NCI-H748 (cell line): ENCODE measurements at regions not wholly inside any gene's neighbourhood (a gene's known extent, or its start where the extent isn't known, plus 50 kb on each side); places are given as distances from the start of the nearest gene placed in this dataset.
A peak's percentile ranks its signal among the peaks of the same experiment; 100 is the strongest.

Source experiments
- DNase-seq: peaks from one replicate; lab custom pipeline; 2025; ENCODE audit not compliant: unreplicated experiment; lab: John Stamatoyannopoulos, UW

DNA sequence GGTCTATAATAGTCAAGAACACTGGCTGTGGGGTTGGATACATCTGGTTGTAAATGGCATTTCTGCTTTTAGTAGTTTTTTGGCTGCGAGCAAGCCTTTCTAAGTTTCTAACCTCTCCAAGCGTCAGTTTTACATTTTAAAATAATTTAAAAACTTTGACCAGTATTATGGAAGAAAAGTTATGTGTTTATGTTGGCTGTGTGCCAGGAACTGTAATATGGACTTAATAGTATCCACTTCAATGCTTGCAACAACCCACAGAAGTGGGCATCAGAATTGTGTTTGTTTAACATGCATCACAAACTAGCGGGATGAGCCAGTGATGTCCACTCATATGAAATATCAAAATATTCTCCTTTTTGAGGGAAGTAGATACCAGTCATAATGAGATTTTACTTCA is 844.2 kb downstream of the JRKL start:
- DNase-seq: no peak

DNA sequence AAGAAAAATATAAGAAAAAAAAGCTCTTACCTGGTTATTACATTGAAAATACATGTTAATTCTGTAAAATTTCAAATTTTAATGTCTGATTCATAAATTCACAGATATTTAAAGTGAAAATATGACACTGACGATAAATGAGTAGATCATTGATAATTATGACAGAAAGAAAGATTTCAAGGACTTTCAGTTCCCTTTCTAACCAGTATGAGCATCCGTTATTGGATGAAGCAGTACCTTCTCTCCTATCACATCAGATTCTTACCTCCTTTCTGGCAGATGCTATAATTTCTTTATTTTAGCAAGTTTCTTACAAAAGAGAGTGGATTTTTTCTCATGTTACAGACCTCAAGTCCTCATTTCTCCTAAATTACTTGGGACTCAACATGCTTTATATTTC is 847.3 kb downstream of the JRKL start:
- no peak for DNase-seq

DNA sequence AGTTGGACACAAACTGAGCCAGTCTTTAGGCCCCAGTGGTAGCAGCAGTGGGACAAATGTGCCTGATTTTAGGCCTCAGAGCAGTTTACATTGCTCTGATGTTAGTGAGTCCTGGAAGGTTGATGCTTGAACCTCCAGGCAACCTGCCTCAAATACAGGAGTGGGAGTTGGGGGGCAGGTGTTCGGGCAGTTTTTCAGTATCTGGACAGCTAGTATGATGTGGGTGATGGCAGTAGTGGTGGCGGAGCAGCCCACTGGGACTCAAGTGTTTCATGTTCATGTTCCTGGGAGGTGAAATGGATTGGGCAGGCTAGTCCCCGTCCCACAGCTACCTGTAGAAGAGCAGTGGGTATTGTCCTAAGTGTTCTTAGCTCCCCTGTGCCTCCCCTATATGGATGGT is 857.8 kb downstream of the JRKL start:
- no peak for DNase-seq

DNA sequence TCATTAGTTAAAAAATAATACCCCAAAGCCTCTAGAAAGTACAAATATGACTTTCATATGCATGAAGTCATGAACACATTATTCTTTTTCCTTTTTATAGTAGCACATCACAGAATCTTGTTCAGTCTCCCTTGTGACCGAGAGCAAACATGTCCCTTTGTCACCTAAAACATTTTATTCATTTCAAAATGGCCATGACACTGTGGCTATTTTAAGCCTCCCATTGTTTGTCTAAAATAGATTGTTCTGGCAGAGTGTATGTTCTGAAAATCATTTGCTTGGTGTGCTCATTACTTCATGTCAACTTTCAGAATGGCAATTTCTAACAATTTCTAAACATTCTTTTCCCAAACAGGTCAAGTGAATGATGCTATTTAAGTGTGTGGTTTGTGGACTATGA is 865.0 kb downstream of the JRKL start:
- no peak for DNase-seq

DNA sequence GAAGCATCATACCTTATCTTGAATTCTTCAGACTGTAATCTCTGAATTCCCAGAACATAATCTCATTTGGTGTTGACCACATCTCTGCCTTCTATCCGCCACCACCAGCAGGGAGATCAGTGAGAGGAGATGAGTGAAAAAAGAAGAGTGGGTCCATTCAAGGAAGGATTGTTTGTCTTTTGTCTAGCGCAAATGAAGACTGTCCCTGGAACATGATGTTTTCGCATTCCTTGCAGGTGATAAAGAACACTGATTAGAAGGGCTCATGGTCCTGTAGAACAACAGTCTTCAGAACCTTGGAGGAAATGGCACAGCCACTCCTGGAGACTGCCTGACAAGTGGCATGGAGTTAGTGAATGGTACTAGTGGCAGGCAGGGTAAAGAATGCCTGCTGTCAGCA is 869.6 kb downstream of the JRKL start:
- DNase-seq: no peak

DNA sequence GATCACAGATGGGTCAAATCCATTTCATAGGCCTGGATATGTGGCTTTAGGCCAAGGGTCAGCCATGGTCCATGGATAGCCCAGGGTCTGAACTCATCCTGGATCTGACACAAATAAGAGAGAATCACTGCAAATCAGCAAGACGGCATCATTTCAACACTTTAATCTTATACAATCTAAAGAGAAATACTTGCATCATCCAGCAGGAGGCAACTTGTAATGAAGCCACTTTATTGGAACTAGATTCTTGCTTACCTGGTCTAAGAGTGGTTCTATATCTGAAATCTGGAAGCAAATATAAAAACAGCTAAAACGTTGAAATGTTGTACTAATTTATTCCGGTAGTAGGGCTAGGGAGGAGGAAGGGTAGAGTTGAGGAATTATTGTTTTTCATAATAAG is 870.1 kb downstream of the JRKL start:
- DNase-seq: no peak

DNA sequence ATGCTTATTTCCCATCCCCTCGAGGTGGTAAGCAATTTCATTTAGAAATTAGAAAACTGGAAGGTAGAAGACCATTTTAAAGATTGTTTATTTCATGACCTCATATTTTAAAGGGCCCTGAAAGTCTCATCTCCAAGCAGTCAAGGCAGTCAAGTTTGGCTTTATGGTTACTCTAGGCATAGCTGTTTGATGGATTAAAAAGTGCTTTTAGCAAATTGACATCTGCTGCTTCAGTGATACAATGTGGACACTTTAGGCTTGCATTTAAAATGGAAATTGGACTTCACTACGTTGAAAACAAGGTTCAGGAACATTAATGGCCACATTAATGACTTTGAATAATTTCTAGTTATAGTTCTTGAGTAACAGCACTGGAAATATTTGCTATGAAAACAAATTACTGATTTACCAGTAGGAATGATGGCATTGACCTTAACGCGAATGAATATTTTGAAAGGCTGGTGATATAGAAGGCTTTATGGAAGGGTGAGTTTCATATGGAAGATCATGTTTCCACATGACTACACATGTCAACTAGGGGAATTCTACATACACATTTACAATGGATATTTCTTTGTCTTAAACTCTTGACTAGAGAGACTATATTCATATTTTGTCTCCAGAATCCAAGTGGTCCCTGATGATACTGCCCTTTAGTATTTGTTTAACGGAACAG is 873.5 kb downstream of the JRKL start:
- DNase-seq: no peak

DNA sequence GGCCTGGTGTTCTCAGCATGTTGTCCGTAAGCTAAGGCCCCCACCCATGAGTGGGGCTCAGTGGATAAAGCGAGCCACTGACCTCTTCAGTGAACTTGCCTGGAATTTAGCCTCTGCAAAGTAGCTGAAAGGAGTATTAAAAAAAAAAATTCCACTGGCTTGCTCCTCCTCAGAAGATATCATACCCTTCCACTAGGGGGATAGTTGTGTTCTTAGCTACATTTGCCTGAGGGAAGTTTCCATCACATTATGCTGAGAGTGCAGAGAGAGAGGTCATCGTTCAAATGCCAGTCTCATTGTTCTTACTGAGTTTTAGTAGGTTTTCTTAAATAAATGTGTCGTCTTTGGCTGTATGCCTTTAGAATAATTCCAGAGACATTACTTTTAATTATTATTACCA is 879.7 kb downstream of the JRKL start:
- DNase-seq: peak; percentile 1

DNA sequence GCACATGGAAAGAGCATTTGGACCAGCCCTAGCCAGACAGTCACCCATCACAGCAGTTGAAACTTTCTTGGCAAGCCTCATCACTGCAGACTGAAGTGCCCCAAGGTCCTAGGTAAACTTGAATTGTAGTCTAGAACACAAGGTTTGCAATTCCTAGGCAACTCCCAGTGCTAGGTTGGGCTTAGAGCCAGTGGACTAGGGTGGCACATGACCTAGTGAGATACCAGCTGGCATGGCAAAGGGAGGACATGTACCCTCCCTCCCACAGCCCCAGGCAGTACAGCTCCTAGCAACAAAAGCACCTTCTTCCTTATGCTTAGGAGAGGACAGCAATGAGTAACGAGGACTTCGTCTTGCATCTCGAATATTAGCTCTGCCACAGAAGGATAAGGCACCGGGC is 889.5 kb downstream of the JRKL start:
- no peak for DNase-seq

DNA sequence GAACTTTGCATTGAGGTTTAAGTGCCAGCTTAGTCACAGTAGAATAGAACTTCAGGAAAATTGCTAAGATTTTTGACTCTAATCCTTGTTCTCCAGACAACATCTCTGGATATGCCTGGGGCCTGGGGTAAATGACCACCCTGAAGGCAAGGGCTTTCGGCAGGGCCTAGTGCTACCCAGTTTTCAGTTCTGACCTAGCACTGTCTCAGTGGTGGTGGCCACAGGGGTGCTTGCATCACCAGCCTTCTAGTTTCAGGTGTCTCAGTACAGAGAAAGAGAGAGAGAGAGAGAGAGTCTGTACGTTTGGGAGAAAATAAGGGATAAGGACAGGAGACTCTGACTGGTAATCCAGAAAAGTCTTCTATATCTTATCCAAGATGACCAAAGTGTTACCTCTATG is 890.5 kb downstream of the JRKL start:
- DNase-seq: no peak

DNA sequence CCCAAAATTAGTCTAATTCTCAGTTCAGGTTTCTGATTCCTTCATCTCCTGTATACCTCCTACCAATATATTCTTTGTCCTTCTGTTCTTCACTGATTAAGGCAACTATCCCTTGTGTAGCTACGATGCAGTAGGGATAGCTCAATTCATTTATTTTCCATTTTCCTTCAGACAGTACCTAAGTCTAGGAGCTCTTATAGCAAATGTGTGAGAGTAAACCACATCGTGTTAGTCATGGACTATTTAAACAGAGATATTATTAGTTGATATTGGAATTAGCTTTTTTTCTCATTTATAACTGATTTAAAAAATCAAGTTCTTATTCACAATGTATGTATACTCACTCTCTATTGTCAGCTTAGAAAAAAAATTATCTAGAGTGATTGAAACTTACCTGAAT is 900.0 kb downstream of the JRKL start:
- DNase-seq: no peak

DNA sequence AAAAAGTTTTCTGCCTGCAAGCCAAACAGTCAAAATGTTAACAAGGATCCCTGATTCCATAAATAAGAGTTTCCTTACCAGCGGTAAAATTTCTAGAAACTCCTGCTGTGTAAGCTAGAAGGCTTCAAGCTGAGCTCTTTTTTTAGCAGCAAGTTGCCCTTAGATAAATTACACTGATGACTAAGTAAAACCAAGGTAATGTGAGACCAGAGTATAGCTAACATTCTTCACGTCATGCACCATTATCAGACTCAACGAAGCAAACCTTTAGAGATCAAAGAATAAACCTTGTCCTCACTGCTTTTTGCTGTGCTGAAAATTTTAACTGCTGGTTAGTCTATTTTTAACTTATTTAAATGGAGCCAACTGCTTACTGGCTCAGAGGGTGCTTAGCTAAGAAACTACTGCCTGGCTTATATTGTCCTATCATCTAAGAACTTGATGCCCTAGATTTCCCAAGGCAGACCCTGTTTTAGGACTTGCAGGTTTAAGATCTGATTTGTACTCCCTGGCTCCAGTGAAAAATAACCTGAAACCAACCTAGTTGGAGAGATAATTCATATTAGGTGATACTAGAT is 900.7 kb downstream of the JRKL start:
- DNase-seq: peak; percentile 9

DNA sequence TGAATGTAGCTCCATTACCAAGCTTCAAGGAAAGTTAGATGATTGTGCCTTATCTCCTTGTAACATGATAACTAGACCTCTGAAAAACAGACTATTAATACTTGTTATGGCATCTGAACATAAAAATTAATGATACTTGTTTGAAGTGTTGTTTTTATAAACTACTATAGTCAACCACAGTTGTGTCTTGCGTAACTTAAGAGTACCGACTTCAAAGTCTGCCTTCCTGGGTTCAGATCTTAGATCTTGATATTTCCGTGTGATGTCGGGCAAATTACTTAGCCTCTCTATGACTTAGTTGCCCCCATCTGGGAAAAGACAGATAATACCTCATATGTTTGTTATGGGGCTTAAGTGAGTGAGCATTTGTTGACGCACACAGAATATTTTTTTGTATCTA is 906.5 kb downstream of the JRKL start:
- no peak for DNase-seq

DNA sequence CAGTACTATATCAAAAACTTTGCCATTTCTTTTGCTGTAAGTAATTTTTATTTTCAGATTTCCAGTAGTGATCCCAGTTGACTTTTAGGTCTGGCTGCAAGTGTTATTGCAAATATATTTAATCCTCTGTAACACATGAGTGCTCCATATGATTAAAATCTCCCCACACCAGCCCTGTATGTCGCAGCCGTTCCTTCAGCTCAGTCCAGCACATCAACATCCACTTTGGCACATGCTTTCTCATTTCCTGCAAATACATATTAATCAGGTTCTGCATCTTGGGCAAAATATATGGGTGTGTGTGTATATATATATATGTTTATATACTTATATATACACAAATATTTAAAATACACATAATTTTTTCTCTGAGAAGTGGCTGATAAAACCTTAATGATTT is 919.5 kb downstream of the JRKL start:
- no peak for DNase-seq

DNA sequence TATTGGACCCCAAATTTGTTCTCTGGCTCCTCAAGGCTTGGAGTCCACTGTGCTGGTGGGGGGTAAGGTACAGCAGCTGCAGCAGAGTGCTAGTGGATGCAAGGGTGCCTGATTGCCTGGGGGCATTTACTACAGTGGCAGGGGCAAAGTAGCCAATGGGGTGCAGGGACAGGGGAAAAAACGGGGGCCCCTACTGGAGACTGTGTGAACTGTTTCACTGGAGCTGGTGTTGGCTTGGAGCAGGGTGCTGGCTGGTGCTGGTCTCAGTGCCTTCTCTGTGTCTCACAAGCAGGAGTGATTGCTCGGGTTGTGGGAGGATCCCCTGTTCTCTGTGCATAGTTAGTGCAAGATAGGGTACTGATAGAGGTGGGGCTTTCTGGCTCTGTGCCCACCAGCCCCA is 935.9 kb downstream of the JRKL start:
- no peak for DNase-seq

DNA sequence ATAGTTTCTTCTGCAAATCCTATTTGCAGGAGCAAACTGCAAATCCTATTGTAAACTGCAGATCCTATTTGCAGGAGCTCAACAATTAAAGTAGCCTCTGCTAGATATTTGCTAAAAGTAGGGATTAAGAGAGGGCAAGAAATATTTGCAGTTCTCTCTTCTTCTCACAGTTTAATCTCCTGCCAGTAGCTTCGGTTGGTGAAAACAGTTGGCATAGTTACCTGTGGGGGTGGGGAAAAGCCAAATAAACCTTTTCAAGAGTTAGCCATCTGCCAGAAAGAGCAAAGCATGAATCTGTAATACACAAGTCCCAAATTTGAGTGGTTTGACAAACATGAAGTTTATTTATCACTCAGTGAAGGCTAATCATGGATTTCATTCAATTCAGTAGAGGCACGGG is 942.5 kb downstream of the JRKL start:
- DNase-seq: peak; percentile 32

DNA sequence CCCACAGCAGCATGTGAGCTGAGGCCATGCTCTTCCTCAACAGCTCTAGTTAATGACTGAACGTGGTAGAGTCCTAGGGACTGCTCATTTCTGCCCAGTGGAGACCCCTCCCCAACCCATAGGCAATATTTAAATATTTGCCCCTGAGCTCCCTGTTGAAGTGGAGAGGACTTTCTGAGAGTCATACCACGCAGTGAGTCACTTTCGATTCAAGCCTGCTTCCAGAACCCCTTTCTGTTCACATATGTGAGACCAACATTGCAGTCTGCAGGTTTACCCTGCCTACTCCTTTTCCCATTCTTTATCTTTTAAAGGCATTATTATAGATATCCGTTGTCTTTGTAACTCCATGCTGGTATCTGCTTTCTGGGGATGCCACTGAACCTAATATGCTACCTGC is 946.3 kb downstream of the JRKL start:
- no peak for DNase-seq

DNA sequence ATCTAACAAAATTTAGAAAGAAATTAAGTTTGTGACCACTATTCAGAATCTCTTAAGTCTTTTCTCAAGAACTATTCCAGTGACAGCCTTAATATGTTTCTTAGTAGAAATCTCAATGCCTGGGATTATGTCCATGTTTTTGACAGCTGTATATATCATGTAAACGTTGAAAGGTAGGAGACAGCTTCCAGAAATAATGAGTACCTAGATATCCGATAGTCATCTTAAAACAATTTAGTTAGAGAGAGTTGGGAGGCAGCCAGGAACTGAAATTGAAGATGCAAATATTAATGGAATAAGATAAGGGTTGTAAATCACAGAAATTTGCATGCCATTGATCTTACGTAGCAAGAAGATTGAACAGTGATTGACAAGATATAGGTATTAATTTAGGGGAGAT is 955.2 kb downstream of the JRKL start:
- no peak for DNase-seq

DNA sequence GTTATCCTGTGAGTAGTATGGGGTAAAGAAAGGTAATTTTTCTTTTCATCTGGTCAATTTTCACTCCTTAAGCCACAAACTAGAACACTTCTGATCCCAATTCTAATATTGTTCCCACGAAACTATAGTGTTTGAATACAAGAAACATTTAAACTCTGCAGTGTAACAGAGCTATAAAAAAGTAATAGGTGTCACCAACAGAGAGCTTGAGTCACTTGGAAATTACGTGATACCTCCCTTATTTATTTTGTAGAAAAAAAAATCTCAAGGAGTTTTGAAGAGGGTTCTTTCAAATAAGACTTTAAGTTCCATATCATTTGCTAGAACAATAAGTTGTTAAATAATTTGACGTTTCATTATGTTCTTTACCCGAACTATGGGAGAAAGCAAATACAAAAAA is 959.4 kb downstream of the JRKL start:
- DNase-seq: no peak

DNA sequence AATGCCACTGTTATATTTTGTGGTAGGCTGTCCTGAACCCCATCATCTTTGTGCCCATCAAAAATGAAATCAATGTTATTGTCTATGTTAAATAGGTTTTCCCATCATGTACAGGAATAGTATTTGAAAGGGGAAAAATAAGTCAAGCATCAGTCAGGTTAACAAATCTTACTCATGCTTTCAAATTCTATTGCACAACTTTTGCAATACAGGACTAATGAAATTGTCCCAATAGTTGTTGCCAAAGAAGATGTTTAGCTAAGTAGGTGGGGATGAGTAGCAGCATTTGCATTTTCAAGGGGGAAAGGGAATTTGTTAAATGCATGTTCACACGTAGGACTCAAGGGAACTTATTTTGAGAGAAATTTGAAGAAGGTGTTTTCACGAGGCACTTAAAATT is 962.1 kb downstream of the JRKL start:
- no peak for DNase-seq

DNA sequence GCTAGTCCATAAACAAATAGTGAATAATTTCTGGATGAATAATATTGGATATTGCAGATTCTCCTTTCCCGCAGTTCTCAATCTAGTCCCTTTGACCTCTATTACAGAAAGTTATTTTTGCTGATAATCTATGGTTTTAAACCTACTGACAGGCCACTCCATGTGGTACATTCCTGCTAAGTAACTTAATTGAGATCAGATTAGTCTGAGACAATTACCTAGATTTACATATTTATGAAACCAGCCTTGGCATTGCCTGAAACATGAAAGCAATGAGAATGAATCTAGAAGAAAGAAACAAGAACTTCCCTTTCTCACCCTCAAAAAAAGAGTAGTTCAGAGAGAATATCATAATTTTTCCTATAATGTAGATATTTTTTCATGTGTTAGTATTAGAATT is 964.2 kb downstream of the JRKL start:
- DNase-seq: no peak

DNA sequence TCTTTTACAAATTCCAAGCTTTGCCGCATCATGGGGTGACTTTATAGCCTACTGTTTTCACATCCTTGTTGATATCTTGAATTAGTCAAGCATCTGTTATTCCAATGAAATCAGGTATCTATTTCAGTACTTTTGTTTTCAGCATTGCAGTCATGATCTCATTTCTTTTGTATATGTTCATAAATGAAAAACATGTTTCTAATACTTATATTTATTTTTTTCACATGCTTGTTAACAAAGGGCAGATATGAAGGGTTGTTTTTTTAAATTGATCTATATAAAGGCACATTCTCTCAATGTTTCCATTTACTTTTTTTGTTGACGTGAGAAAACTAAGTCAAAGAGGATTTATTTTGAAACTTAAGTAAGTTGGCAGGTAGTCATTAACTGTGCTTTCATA is 964.8 kb downstream of the JRKL start:
- DNase-seq: no peak

DNA sequence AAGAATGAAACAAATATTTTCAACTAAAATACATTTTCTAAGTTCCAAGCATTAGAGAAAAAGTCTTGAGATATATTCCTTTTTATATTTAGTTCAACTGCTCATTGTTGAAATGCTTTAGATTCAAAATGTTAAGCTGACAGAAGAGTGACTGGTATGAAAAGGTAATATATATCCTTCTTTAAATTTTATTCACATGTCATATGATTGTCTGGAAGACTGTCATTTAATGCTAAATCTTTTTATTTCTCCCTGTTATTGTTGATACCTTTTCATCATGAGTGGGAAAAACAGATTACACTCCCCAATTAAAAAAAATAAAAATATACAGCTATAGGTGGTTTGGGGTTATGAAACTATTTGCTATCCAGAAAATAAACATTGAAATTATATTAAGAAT is 965.4 kb downstream of the JRKL start:
- no peak for DNase-seq
